ENCODE measurements at regions not wholly inside any gene's neighbourhood (a gene's known extent, or its start where the extent isn't known, plus 50 kb on each side); places are given as distances from the start of the nearest gene placed in this dataset.

GRCh38 chr10:22481106-22481505 lies 135.8 kb downstream of the SPAG6 start:
- no peak for TF ChIP-seq CTCF (IDR thresholded peaks at IDR 0.05)
- TF ChIP-seq POLR2AphosphoS5 (IDR thresholded peaks at IDR 0.05) = no peak
- no peak for TF ChIP-seq EP300 (IDR thresholded peaks at IDR 0.05)
- no peak for TF ChIP-seq POLR2A (IDR thresholded peaks at IDR 0.05)
- H3K36me3 ChIP-seq = no peaks in the 10 kb centered on the region
- no peak overlapping the region for H3K4me3 ChIP-seq
- H3K4me1 ChIP-seq = peaks cover 13% of the 10 kb centered on the region
- no peaks in the 10 kb centered on the region for H3K9me3 ChIP-seq
- peaks cover 24% of the 10 kb centered on the region for H3K27me3 ChIP-seq
- DNase-seq (ENCODE audit: low spot score in 2 of 2) = no peak
- 89% methylated on average over 6 of the region's 6 CpGs for WGBS
- H3K27ac ChIP-seq = no peak overlapping the region

- 62% methylated on average over 5 of the region's 5 CpGs for WGBS
- no peak overlapping the region for H3K4me3 ChIP-seq
- H3K27me3 ChIP-seq = peaks cover 16% of the 10 kb centered on the region
- H3K27ac ChIP-seq = no peak overlapping the region
- H3K4me1 ChIP-seq = peaks cover 5% of the 10 kb centered on the region
- H3K36me3 ChIP-seq = no peaks in the 10 kb centered on the region
- no peaks in the 10 kb centered on the region for H3K9me3 ChIP-seq
- no peak for TF ChIP-seq POLR2A (IDR thresholded peaks at IDR 0.05)
- TF ChIP-seq POLR2AphosphoS5 (IDR thresholded peaks at IDR 0.05) = no peak
- no peak for TF ChIP-seq EP300 (IDR thresholded peaks at IDR 0.05)
- TF ChIP-seq CTCF (IDR thresholded peaks at IDR 0.05) = no peak
- DNase-seq (ENCODE audit: low spot score in 2 of 2) = no peak
Measured at GRCh38 chr10:22481687-22482539, 136.6 kb downstream of the SPAG6 start.

GRCh38 chr10:22483132-22483531 lies 137.8 kb downstream of the SPAG6 start:
- Histone ChIP-seq H3K4me1 (no peaks in the 10 kb centered on the region), H3K27ac (no peak overlapping the region), H3K36me3 (no peaks in the 10 kb centered on the region), H3K4me3 (no peak overlapping the region), H3K9me3 (no peaks in the 10 kb centered on the region), H3K27me3 (peaks cover 5% of the 10 kb centered on the region)
- DNase-seq (ENCODE audit: low spot score in 2 of 2) = no peak
- TF ChIP-seq CTCF (IDR thresholded peaks at IDR 0.05) = no peak
- no peak for TF ChIP-seq POLR2AphosphoS5 (IDR thresholded peaks at IDR 0.05)
- TF ChIP-seq POLR2A (IDR thresholded peaks at IDR 0.05) = no peak
- TF ChIP-seq EP300 (IDR thresholded peaks at IDR 0.05) = no peak
- 78% methylated on average over 1 of the region's 1 CpG for WGBS
